ENCODE measurements at regions not wholly inside any gene's neighbourhood (a gene's known extent, or its start where the extent isn't known, plus 50 kb on each side); places are given as distances from the start of the nearest gene placed in this dataset.

DNA sequence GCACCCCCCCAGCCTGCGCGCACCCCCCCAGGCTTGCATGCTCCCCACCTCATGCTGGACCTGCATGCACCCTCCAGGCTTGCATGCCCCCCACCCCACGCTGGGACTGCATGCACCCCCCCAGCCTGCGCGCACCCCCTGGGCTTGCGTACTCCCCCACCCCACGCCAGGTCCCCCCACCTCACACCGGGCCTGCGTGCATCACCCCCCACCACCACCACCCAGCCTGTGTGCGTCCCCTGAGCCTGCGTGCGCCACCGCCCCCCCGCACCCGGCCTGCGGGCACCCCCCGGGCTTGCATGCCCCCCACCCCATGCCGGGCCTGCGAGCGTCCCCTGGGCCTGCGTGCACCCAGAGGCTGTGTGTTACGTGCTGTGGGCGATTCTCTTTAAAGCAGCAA lies 61.0 kb upstream of the SLCO4A1 start:
- DNase-seq (ENCODE audit: low read depth) = no peak

DNA sequence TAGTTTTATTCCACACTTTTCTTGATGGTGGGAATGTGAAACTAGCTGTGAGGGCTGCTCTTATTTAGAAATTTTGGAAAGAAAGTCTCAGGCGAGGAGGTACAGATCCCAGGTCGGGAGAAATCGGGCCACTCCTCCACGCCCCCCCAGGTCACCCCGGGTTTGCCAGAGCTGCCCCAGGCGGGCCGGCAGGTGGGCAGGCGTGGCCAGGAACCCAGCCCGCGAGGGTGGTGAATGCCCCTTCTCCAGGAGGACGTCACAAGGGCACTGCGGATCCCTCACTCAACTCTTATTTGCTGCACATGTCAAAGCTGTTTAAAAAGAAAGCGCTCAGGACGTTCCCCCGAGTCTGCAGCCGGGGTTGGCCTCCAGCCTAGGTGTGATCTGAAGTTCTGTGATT lies 60.5 kb upstream of the SLCO4A1 start:
- DNase-seq (ENCODE audit: low read depth) = no peak

DNA sequence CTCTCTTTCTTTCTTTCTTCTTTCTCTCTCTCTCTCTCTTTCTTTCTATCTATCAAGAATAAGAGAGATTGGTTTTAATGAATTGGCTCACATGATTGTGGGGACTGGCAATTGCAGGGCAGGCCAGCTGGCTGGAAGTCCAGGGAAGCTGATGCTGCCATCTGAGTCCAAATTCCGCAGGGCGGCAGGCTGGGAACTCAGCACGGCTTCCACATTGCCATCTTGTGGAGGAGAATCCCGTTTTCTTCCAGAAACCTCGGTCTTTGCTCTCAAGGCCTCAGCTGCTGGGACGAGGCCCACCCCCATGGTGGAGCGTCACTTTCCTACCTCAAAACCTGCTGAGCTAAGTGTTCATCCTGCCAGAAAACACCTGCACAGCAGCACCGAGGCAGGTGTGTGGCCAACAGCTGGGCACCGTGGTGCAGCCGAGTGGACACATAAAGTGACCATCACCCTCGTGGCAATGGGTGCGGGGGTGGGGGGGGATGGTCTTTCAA lies 58.8 kb upstream of the SLCO4A1 start:
- DNase-seq (ENCODE audit: low read depth) = no peak

DNA sequence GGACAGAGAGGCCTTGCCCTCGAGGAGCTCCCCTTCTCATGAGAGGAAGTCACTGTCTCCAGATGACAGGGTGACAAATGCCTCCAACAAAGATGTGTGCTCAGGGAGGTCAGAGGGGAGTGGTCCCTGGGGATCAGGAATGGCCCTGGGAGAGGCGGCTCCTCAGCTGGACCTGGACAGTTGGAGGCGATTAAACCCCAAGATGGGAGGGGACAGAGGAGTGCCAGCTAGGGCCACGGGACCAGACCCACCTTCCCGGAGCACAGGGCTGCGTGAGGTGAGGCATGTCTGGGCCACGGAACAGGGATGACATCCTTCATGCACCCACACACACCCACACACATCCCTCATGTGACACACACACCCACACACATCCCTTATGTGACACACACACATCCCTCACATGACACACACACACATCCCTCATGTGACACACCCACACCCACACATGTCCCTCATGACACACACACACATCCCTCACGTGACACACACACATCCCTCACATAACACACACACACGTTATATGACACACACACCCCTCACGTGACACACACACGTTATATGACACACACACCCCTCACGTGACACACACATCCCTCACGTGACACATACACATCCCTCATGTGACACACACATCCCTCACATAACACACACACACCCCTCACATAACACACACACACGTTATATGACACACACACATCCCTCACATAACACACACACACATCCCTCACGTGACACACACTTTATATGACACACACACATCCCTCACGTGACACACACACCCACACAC lies 57.4 kb upstream of the SLCO4A1 start:
- no peak for DNase-seq (ENCODE audit: low read depth)

DNA sequence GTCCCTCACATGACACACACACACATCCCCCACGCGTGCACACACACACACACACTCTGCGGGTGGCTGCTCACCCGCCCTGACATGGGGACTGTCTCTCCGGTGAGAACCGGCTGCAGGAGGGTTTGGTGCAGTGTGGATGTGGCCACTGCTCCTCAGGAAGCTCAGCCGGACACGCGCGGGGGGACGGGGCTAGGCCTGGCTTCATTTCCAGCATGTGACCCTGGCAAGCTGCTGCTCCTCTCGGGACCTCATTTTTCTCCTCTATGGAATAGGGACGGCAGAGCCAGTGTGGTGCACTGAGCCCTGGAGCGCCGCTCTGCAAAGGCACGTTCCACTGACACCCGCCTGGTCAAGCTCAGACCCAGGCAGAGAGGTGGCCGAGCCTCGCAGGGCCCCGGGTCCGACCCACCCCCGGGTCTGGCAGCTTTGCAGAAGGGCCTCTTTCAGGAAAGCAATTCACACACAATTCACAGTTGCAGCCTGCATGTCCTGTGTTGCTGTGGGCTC lies 56.8 kb upstream of the SLCO4A1 start:
- no peak for DNase-seq (ENCODE audit: low read depth)

DNA sequence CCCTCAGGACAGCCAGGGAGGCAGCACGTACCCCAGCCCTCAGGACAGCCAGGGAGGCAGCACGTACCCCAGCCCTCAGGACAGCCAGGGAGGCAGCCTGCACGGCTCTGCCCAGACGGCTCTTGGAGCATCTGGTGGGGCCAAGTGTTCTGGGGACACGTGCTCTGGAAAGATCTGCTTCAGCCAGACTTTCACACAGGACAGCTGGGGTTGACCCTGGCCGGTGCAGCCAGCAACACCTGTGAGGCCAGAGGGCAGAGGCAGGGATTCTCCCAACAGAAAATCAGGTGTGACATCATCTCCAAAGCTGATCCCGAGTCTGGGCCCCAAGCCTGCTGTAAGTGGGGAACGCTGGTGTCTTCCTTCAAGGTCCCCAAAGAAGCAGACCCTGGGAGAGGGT lies 55.5 kb upstream of the SLCO4A1 start:
- no peak for DNase-seq (ENCODE audit: low read depth)

DNA sequence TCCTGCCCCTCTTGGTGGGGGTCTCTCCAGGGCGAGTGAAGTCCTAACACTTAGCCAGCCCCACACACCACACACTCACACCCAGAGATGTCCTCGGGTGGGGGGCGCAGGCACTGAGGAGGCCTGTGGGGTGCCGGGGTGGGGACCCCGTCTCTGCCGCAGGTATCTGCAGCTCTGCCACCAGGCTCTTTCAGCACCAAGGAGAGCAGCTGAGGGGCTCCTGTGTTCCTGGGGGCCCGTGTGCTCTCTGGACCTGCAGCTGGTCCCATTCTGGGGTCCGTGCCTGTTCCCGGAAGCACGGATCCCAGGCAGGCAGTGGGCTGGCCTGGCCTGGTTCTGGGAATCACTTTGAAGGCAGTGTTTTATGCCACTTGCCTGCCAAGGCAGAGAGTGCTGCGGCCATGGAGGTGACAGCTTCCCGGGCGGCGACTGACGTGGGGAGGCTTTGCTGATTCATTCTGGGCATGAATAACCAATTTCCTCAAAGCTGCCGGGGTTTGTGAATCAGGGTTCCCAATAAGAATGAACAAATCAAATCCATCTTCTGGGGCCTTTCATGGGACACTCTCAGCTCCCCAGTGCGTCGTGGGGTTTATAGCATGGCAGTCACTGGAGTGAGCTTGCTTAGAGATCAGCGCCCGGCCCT lies 54.4 kb upstream of the SLCO4A1 start:
- no peak for DNase-seq (ENCODE audit: low read depth)

- DNase-seq (ENCODE audit: low read depth) = no peak
Measured at GRCh38 chr20:62588458-62589149, 53.7 kb upstream of the SLCO4A1 start.

DNA sequence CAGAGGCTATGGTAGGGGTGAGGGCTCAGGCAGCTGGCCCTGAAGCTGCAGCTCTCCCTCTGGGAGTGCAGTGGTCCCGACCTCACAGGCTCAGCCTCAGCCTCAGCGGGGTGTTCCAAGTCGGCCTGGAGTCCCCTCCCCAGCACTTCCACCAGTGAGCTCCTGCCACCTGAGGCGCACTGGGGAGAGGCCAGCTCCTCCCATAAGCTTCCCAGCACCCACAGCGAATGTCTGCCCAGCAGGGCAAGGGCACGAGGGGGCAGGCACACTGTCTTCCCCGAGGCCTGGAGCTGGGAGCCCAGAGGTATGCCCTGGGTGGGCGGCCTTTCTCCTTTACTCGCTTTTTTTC lies 53.2 kb upstream of the SLCO4A1 start:
- no peak for DNase-seq (ENCODE audit: low read depth)

DNA sequence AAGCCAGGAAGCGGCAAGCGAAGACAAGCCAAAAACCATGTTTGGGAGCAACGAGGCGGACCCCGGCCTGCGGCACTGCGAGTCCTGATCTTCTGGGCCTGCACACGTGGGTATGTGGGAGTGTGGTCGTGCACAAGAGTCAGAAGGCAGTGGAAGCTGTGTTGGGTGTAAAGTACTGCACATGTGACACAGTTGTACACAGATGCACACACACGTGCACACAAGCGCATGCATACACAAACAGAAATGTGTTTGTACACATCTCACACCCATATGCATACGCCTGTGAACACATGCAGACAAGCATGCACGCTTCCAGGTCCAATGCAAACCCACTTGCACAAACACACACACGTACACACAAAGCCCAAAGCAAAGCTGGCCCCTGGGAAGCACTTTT lies 52.6 kb upstream of the SLCO4A1 start:
- DNase-seq (ENCODE audit: low read depth) = no peak

GRCh38 chr20:62590309-62591121 lies 51.8 kb upstream of the SLCO4A1 start:
- peak; percentile 60 for DNase-seq (ENCODE audit: low read depth)

DNA sequence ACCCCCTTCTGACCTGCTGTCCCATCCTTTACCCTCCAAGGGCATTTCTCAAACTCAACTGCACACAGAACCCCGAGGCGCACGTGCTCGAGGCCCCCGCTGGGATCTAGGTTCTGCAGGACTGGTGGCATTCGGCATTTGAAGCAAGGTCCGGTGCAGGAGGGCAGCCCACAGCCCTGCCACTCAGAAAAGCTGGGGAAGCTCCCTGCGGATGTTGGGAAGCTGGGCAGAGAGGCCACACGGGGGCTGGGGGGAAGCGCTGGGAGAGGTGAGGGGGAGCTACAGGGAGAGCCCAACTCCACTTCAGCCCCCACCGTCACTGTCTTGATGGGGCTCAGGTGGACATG lies 51.2 kb upstream of the SLCO4A1 start:
- no peak for DNase-seq (ENCODE audit: low read depth)

DNA sequence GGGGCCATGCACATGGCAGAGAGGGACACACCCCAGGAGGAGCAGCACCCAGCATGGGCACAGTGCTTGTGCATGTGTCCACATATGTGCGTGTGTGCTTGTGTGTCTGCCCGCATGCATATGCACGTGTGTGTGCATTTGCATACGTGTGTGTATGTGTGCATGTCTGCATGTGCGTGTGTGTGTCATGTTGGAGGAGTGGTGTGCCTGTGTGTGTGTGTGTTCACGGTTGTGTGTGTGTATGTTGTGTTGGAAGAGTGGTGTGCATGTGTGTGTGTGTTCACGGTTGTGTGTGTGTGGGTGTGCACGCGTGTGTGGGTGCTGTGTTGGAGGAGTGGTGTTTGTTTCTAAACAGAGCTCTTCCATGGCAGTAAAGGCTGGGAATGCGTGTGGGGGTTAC lies 50.7 kb upstream of the SLCO4A1 start:
- DNase-seq (ENCODE audit: low read depth) = no peak

All from amniotic epithelial cell (primary cell).